ENCODE measurements at regions not wholly inside any gene's neighbourhood (a gene's known extent, or its start where the extent isn't known, plus 50 kb on each side); places are given as distances from the start of the nearest gene placed in this dataset.

DNA sequence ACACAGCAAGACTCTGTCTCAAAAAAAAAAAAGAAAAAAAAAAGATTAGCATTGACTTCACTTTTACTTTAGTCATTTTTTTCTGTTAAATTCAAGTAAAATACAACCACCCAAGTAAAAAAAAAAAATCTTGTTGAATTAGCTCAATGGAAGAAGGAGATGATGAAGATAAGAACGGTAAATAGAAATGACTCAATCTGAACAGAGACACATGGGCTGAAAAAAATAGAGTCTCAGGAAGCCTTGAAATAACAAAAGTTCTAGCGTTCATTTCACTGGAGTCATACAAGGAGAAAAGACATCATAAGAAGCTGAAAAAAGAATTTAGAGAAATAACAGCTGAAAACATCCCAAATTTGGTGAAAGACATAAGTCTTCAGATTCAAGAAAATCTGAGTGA is 75.5 kb downstream of the CASP3 start:
- TF ChIP-seq, protein P1, sequence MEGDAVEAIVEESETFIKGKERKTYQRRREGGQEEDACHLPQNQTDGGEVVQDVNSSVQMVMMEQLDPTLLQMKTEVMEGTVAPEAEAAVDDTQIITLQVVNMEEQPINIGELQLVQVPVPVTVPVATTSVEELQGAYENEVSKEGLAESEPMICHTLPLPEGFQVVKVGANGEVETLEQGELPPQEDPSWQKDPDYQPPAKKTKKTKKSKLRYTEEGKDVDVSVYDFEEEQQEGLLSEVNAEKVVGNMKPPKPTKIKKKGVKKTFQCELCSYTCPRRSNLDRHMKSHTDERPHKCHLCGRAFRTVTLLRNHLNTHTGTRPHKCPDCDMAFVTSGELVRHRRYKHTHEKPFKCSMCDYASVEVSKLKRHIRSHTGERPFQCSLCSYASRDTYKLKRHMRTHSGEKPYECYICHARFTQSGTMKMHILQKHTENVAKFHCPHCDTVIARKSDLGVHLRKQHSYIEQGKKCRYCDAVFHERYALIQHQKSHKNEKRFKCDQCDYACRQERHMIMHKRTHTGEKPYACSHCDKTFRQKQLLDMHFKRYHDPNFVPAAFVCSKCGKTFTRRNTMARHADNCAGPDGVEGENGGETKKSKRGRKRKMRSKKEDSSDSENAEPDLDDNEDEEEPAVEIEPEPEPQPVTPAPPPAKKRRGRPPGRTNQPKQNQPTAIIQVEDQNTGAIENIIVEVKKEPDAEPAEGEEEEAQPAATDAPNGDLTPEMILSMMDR (IDR thresholded peaks at IDR 0.05): no peak
- no peak for TF ChIP-seq POLR2A (IDR thresholded peaks at IDR 0.05)

Data from thyroid gland (tissue), 4 donors.